ENCODE measurements at regions not wholly inside any gene's neighbourhood (a gene's known extent, or its start where the extent isn't known, plus 50 kb on each side); places are given as distances from the start of the nearest gene placed in this dataset.

DNA sequence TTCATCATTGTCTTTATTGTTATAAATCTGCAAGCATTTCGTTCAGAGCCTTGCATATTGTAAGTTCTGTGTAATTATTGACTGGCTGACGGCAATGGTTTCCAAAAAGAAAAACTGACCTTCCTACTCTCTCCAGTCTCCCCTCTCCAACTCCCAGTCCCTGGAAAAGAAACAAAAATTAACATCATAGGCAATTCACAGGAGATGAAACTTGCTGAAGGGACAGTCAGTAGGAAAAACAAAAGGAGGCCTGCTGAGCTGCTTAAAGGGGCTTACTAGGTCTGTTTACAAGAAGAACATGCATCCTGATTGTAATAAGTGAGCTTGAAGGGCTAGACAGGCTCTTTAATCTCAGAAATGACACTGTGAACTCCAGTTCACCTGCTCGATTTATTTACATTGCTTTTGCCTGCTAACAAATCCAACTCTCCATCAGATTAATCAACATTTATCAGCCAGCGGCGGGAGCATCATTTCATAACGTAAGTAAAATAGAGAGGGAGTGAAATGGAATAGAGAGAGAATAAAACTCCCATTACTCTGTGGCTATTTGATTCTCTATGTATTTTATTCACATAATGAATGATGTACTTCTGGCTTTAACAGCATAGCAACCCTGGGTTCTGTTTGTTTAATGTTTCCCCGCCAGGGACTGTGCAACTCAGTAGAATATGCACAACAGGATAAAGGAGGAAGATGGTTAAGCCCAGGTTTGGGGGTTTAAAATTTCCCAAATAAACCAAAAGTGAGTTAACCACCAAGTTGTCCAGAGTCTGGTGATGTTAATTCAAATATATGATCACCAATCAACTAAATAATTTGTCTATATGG, 256.7 kb upstream of the SETBP1 start:
- H3K4me3 ChIP-seq (replicated peaks in 1 of 2; ENCODE audit: low read depth in 1 of 2, low read length in 2 of 2): no peak overlapping the region
- CTCF ChIA-PET: no interaction called here
- H3K79me2 ChIP-seq (ENCODE audit: insufficient read depth, low read length): no peaks in the 10 kb centered on the region
- intact Hi-C loops (cut with micrococcal nuclease): no loop called here
- H3K9me3 ChIP-seq (ENCODE audit: control insufficient read depth in 1 of 2, insufficient read depth in 1 of 2, low read depth in 1 of 2, low read length in 2 of 2): peaks cover 11 to 18% of the 10 kb centered on the region in 2 experiments; a peak in 2 of 4 replicates
- H3K9ac ChIP-seq (ENCODE audit: low read length): no peak overlapping the region
- POLR2A ChIA-PET: no interaction called here
- no peaks in the 10 kb centered on the region for H4K20me1 ChIP-seq (ENCODE audit: insufficient read depth)
- RAD21 ChIA-PET (ENCODE audit: low non-redundant PET in 1 of 2, low total read pairs in 2 of 2, uncharacterized antibody in 2 of 2, unreplicated experiment in 2 of 2): no interaction called here
- DNase-seq (ENCODE audit: low read depth, low spot score): no peak
- H2AFZ ChIP-seq (ENCODE audit: low read depth, low read length, poor library complexity, severe bottlenecking): no peak overlapping the region
- H3K4me1 ChIP-seq (ENCODE audit: control insufficient read depth in 1 of 2, insufficient read depth in 2 of 2, low read length in 2 of 2): no peaks in the 10 kb centered on the region
- no peak for ATAC-seq
- no peaks in the 10 kb centered on the region for H3K27me3 ChIP-seq (ENCODE audit: insufficient read depth, low read length)
- no peak overlapping the region for H3K27ac ChIP-seq (ENCODE audit: low read depth, low read length)
- no peak overlapping the region for H3K4me2 ChIP-seq (ENCODE audit: low read length)
- BruUV-seq (replicated peaks): no TSS peak
- no peak for TF ChIP-seq ELF1 (IDR thresholded peaks at IDR 0.05; ENCODE audit: borderline replicate concordance, low read depth)
- no peak for TF ChIP-seq TCF7L2 (IDR thresholded peaks at IDR 0.05; ENCODE audit: borderline replicate concordance, extremely low read depth, insufficient read depth, insufficient read length)
- no peak for TF ChIP-seq CBX3 (IDR thresholded peaks at IDR 0.05; ENCODE audit: low read depth)
- no peak for TF ChIP-seq SIN3A (IDR thresholded peaks at IDR 0.05; ENCODE audit: low read depth)
- TF ChIP-seq EGR1 (IDR thresholded peaks at IDR 0.05; ENCODE audit: low read depth): no peak
- no peak for TF ChIP-seq POLR2AphosphoS5 (IDR thresholded peaks at IDR 0.05; ENCODE audit: low read depth, low read length)
- no peak for TF ChIP-seq CEBPB (IDR thresholded peaks at IDR 0.05; ENCODE audit: low read depth)
- TF ChIP-seq ZFX (IDR thresholded peaks at IDR 0.05): no peak
- TF ChIP-seq POLR2A (IDR thresholded peaks at IDR 0.05; ENCODE audit: borderline replicate concordance, extremely low read depth, insufficient read depth, insufficient read length): no peak
- no peaks in the 10 kb centered on the region for H3K9me2 ChIP-seq (ENCODE audit: insufficient read depth)
- H3K36me3 ChIP-seq (ENCODE audit: control insufficient read depth in 1 of 2, insufficient read depth in 2 of 2, low read length in 2 of 2): no peaks in the 10 kb centered on the region

DNA sequence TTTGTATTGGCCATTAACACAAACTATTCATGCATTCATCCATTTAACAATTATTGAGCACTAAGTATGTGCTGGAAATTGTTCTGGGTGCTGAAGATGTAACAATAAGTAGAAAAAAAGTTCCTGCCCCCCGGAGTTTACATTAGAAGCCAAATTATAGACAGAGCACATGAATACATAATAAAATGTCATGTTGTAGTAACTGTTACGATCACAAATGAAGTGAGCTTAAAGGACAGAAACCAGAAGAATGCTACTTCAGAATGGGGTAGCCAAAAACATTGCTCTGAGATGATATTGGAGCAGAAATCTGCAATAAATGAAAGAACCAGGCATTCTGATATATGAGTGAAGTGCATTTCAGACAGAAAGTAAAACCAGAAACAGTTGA, 256.0 kb upstream of the SETBP1 start:
- TF ChIP-seq RAD21 (IDR thresholded peaks at IDR 0.05; ENCODE audit: low read depth) (no peak), ZFX (IDR thresholded peaks at IDR 0.05) (no peak)
- Histone ChIP-seq H3K9ac (ENCODE audit: low read length) (no peak overlapping the region), H3K27me3 (ENCODE audit: insufficient read depth, low read length) (no peaks in the 10 kb centered on the region), H3K9me2 (ENCODE audit: insufficient read depth) (no peaks in the 10 kb centered on the region), H3K79me2 (ENCODE audit: insufficient read depth, low read length) (no peaks in the 10 kb centered on the region), H2AFZ (ENCODE audit: low read depth, low read length, poor library complexity, severe bottlenecking) (no peak overlapping the region), H3K4me2 (ENCODE audit: low read length) (no peak overlapping the region), H3K9me3 (ENCODE audit: control insufficient read depth in 1 of 2, insufficient read depth in 1 of 2, low read depth in 1 of 2, low read length in 2 of 2) (peaks cover 11 to 18% of the 10 kb centered on the region in 2 experiments; a peak in 2 of 4 replicates), H3K36me3 (ENCODE audit: control insufficient read depth in 1 of 2, insufficient read depth in 2 of 2, low read length in 2 of 2) (no peaks in the 10 kb centered on the region), H3K4me1 (ENCODE audit: control insufficient read depth in 1 of 2, insufficient read depth in 2 of 2, low read length in 2 of 2) (no peaks in the 10 kb centered on the region), H3K27ac (ENCODE audit: low read depth, low read length) (no peak overlapping the region), H4K20me1 (ENCODE audit: insufficient read depth) (no peaks in the 10 kb centered on the region), H3K4me3 (replicated peaks in 1 of 2; ENCODE audit: low read depth in 1 of 2, low read length in 2 of 2) (no peak overlapping the region)
- DNase-seq (ENCODE audit: low read depth, low spot score) (no peak), ATAC-seq (no peak)
- CTCF ChIA-PET: no interaction called here
- POLR2A ChIA-PET: no interaction called here
- BruUV-seq (replicated peaks): no TSS peak
- intact Hi-C loops (cut with micrococcal nuclease): no loop called here
- RAD21 ChIA-PET (ENCODE audit: low non-redundant PET in 1 of 2, low total read pairs in 2 of 2, uncharacterized antibody in 2 of 2, unreplicated experiment in 2 of 2): no interaction called here

All from HCT116 (cell line).